GM21515 (cell line): ENCODE measurements at regions not wholly inside any gene's neighbourhood (a gene's known extent, or its start where the extent isn't known, plus 50 kb on each side); places are given as distances from the start of the nearest gene placed in this dataset.

Experiments
- ATAC-seq: cut with Tn5 transposase; IDR thresholded peaks from one replicate; pipeline ENCODE4 v1.9.1; 2021; ENCODE audit not compliant: unreplicated experiment

- ATAC-seq = peak; percentile 88
These were observed 290.3 kb downstream of the TRIB2 start for GRCh38 chr2:13006829-13007717.

- ATAC-seq = no peak
These were observed 292.4 kb downstream of the TRIB2 start for GRCh38 chr2:13009027-13009642.

- ATAC-seq = no peak
These were observed 293.5 kb downstream of the TRIB2 start for GRCh38 chr2:13010283-13010682.

- ATAC-seq = no peak
These were observed 298.0 kb downstream of the TRIB2 start for GRCh38 chr2:13014783-13015182.

GRCh38 chr2:13015532-13016320, 299.0 kb downstream of the TRIB2 start:
- no peak for ATAC-seq

GRCh38 chr2:13018490-13018889, 301.8 kb downstream of the TRIB2 start:
- no peak for ATAC-seq

GRCh38 chr2:13019781-13020180, 303.0 kb downstream of the TRIB2 start:
- no peak for ATAC-seq

DNA sequence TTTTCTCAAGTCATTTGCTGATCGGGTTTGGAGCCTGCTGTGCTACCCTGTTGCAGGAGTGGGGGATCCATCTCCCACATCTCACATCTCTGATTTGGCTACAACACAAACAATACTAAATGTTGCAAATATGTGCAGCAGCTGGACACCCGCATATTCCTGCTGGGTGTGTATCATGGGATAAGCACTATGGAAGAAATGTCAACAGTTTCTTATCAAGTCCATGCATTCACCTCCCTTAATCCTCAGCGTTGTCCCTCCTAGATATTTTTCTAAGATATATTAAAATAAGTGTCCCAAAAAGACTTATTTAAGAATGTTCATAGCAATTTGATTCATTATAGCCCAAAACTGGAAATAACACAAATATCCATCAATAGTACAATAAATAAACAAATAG, 303.7 kb downstream of the TRIB2 start:
- no peak for ATAC-seq

GRCh38 chr2:13021470-13021957, 304.8 kb downstream of the TRIB2 start:
- no peak for ATAC-seq

DNA sequence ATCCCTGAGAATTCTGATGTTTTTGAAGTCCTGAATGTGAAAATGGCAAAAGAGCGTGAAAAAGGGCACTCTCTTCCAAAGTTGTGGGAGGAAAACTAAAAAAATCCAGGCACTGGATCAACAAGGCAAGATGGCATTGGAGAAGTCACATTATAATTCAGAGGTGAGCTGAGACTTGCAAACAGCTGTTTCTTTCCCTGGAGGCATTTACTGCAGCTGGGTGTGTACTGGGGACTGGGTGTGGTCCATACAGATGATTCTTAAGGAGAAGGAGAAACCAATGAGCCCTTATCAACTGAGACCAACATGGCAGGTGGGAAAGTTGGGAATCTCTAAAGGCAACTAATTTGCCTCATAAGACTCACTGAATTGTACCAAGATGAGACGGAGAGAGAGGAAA, 313.9 kb downstream of the TRIB2 start:
- ATAC-seq = no peak

DNA sequence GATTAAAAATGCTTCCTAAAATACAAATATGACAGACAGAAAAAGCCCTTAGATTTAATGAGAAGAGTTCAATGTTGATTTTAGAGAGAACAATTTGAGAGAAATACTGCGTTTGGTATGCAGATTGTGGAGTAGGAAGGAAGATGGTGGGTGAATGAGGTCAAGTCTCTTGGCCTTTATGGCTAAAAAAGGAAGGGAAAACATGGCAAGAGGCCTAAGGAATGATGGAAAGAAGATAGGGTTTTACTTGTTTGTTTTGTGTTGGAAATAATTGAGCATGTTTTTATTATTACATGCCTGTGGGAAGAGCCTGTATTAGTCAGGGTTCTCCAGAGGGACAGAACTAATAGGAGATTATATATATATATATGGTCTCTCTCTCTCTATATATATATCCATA, 318.1 kb downstream of the TRIB2 start:
- no peak for ATAC-seq

DNA sequence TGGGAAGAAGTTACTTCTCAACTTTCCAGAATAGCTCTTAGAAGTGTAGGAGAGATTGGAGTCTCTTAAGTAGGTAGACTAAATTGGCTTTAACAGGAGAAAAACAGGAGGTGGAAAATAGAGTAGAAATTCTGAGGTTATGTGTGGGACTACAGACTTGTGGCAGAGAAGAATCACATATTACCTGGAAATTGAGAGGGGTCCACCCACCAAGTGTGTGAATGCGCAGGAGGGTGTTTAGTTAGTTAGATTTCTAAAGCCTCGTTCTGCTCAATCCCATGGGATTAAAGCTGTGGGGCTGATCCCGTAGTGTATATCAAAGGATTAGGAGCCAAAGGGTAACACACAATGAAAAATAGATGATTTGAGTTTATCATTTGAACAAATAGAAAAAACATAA, 319.1 kb downstream of the TRIB2 start:
- ATAC-seq = no peak

- ATAC-seq = no peak
These were observed 323.3 kb downstream of the TRIB2 start for GRCh38 chr2:13040043-13040442.

DNA sequence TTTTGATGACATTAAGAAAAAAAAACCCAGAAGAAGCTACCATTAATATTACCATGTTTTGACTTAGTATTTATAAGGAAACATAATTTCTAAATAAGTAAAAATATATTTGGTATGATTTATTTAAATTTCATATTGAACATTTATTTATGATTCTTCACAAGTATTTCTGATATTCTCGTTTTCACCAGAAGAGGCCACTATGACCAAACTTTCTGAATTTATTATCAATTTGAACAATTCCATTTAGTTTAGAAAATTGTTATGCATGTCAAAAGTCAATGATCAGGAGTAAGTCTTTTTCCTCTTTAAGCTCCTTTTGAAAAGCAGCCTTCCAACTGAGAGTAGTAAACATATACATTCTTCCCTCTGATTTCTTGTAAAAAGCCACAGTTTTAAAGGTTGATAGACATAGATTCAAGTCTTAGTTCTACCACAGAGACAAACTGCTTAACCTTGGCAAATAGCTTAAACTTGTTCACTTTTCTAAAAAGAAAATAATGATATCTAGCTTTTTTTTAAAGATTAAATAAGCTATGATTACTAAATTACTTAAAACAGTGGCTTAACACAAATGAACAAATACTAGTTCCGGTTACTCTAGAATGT, 329.9 kb downstream of the TRIB2 start:
- ATAC-seq = no peak

- ATAC-seq = no peak
These were observed 334.0 kb downstream of the TRIB2 start for GRCh38 chr2:13050764-13051163.

DNA sequence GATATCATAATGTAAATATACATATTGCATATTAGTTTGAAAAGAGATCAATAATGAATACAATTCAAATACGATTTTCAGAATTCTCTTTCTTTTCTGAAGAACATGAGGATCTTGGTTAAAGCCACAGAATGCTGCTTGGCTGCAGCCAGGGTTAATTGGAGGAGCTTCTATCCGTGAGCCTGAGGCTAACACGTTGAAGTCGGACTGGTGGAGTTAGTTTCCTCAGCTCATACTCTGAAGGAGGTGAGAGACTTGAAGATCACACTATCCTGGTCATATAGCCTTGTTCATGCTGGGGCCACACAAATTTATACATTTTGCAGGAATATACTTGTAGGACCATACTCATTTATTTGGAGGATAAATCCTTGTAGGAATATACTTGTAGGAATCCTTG, 335.8 kb downstream of the TRIB2 start:
- ATAC-seq = no peak

GRCh38 chr2:13056259-13056843, 339.6 kb downstream of the TRIB2 start:
- no peak for ATAC-seq

DNA sequence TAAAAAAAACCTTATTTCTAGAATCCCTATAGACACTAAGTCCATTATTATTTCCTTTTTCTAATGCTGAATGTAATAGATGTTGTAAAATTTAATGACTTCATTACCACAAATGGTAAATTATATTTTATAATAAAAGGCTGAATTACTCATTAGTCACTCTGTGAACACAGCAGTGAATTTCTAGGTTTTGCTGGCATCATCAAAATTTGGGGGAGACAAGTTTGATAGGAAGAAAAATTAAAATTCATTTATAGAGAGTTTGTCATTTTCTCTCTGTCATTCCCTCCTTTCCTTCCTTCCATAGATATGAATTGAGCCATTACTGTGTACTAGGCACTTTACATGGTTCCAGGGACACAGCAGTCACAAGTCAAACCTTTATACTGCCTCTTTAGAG, 340.9 kb downstream of the TRIB2 start:
- ATAC-seq = no peak

DNA sequence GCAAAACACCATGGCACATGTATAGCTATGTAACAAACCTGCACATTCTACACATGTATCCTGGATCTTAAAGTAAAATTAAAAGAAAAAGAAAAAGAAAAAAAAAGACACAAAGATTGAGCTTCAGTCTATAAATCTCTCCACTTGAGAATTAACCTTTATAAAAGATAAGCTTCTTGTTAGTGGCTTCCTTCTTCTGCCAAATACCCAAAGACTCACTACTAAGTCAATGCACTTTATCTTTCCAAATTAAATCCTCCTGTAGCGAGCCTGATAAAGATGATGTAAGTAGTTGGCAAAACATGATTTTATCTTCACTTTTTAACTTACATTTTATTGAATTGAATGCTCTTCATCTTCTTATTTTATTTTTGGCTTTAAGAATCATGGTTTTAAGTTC, 349.9 kb downstream of the TRIB2 start:
- ATAC-seq = no peak

GRCh38 chr2:13067508-13067907, 350.8 kb downstream of the TRIB2 start:
- ATAC-seq = no peak

DNA sequence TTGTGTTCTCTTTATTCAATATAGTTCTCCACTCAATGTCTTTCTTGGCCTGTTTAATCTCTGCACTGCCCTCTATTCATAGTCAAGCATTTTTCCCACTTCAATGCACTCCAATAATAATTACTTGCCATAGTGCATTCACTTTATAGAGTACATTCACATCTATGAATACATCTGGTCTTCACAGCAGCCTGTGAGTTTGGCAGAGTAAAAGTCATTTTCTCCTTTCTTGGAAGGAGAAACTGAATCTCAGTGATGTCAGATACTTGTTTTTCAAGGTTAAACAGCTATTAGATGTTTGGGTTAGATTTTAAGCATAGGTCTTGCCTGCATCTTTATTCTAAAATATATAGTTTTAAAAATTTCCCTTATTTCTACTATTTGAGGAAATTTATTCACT, 373.2 kb downstream of the TRIB2 start:
- no peak for ATAC-seq
